T-cell (primary cell): ENCODE measurements at regions not wholly inside any gene's neighbourhood (a gene's known extent, or its start where the extent isn't known, plus 50 kb on each side); places are given as distances from the start of the nearest gene placed in this dataset.

ENCODE experiments used
- ATAC-seq, 4 experiments: fragments of 200-7000 bp in 3 of 4; fragments of 150-1000 bp in 1 of 4; cut with Tn5 transposase; replicated peaks in 1 of 4; 1 replicate in 3 of 4; 2 replicates in 1 of 4; pipeline ENCODE4 v1.10.0; 2021; ENCODE audit warnings: moderate library complexity in 3 of 4, mild to moderate bottlenecking in 2 of 4, moderate number of reproducible peaks in 1 of 4
- CTCF ChIA-PET, 2 donors: fragments of 300-600 bp; sonication (Branson Sonifier 250); formaldehyde crosslinking; loops; one replicate each; lab custom pipeline; 2022; ENCODE audit warnings: antibody characterized with exemption in 2 of 2; lab: Charles Lee
- POLR2A ChIA-PET, 2 donors: fragments of 300-600 bp; sonication (Branson Sonifier 250); formaldehyde crosslinking; loops; one replicate each; lab custom pipeline; 2022; ENCODE audit warnings: antibody characterized with exemption in 2 of 2; lab: Charles Lee
- DNase-seq, 35 experiments: peaks; one replicate each; pipeline versions ENCODE4 v3.0.0 to v3.0.0-alpha.2; 2013 to 2023
- H3K27ac ChIP-seq: one replicate; pipeline ENCODE4 v1.5.1; 2013; ENCODE audit warnings: low read length
- H3K27me3 ChIP-seq, 2 experiments: replicated peaks in 1 of 2; 1 replicate in 1 of 2; 2 replicates in 1 of 2; pipeline versions ENCODE4 v1.6.1 to v1.7.0; 2013; ENCODE audit warnings: low read length in 1 of 2, mixed read lengths in 1 of 2; ENCODE audit not compliant: control insufficient read depth in 2 of 2, insufficient read depth in 2 of 2; ENCODE audit errors: extremely low read depth in 1 of 2
- H3K36me3 ChIP-seq, 2 donors: 1 replicate in 1 of 2; 2 replicates in 1 of 2; pipeline versions ENCODE4 v1.6.1 to v1.7.0; 2013; ENCODE audit warnings: low read length in 1 of 2; ENCODE audit not compliant: control insufficient read depth in 2 of 2, insufficient read depth in 1 of 2; ENCODE audit errors: extremely low read depth in 1 of 2
- H3K4me1 ChIP-seq, 2 experiments: 1 replicate in 1 of 2; 2 replicates in 1 of 2; pipeline versions ENCODE4 v1.6.1 to v1.7.0; 2013; ENCODE audit warnings: low read length in 2 of 2, mixed read lengths in 1 of 2; ENCODE audit not compliant: insufficient read depth in 2 of 2, control insufficient read depth in 1 of 2; ENCODE audit errors: extremely low read depth in 1 of 2
- H3K4me3 ChIP-seq, 2 donors: 1 replicate in 1 of 2; 2 replicates in 1 of 2; pipeline versions ENCODE4 v1.5.1 to v1.7.0; 2013; ENCODE audit warnings: mild to moderate bottlenecking in 2 of 2, low read length in 1 of 2, moderate library complexity in 1 of 2; ENCODE audit not compliant: control insufficient read depth in 1 of 2; ENCODE audit errors: extremely low read depth in 1 of 2
- H3K9me3 ChIP-seq: 2 replicates; pipeline ENCODE4 v1.7.0; 2013
- H3K27ac Mint-ChIP-seq, 2 donors: one replicate each; pipeline ENCODE4 v1.8.0; 2020 to 2021; ENCODE audit warnings: mild to moderate bottlenecking in 2 of 2, mixed read lengths in 2 of 2
- H3K27me3 Mint-ChIP-seq, 2 donors: one replicate each; pipeline ENCODE4 v1.8.0; 2021 to 2022; ENCODE audit warnings: mixed read lengths in 2 of 2
- H3K36me3 Mint-ChIP-seq: one replicate; pipeline ENCODE4 v1.8.0; 2021; ENCODE audit warnings: mixed read lengths
- H3K4me1 Mint-ChIP-seq, 3 donors: one replicate each; pipeline ENCODE4 v1.8.0; 2020 to 2022; ENCODE audit warnings: mixed read lengths in 3 of 3, mild to moderate bottlenecking in 1 of 3
- H3K4me3 Mint-ChIP-seq, 3 donors: one replicate each; pipeline ENCODE4 v1.8.0; 2020 to 2022; ENCODE audit warnings: mild to moderate bottlenecking in 3 of 3, mixed read lengths in 3 of 3, moderate library complexity in 3 of 3
- H3K9me3 Mint-ChIP-seq, 3 donors: one replicate each; pipeline ENCODE4 v1.8.0; 2020 to 2022; ENCODE audit warnings: mixed read lengths in 3 of 3
- WGBS: methylation state at CpG from one replicate; pipeline ENCODE4 v1.1.5; 2013; ENCODE audit warnings: missing lambda C conversion rate; ENCODE audit not compliant: insufficient coverage; 5-methylcytosine and 5-hydroxymethylcytosine counted together

DNA sequence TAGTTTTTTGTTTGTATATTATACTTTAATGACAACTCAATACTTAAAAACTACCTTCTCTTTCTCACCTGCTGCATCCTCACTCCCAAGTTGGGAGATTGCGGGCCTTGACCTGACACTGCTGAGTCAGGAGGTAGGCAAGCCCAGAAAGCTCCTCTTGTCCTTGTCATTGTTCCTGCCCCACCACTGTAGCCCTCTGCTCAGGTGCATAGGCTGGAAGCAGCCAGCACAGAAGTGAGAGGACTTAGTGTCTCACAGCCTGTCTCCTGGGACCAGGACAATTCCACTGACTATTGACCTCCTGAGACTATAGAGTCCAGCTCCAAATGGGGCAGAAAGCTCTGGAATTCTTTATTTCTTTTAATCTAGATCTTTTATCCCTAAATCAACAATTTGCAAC, 123.5 kb upstream of the NDP start:
- Histone ChIP-seq H3K4me3 (no peak overlapping the region), H3K27ac (no peak overlapping the region), H3K27me3 (no peaks in the 10 kb centered on the region), H3K9me3 (no peaks in the 10 kb centered on the region), H3K36me3 (no peaks in the 10 kb centered on the region), H3K4me1 (no peaks in the 10 kb centered on the region)
- CTCF ChIA-PET: no interaction called here
- H3K4me1 Mint-ChIP-seq: no peaks in the 10 kb centered on the region
- no peaks in the 10 kb centered on the region for H3K9me3 Mint-ChIP-seq
- no peak for ATAC-seq
- POLR2A ChIA-PET: no interaction called here
- no peaks in the 10 kb centered on the region for H3K27me3 Mint-ChIP-seq
- no peak overlapping the region for H3K27ac Mint-ChIP-seq
- WGBS: no CpG with 5 or more reads among the region's 1 CpG
- H3K4me3 Mint-ChIP-seq: no peak overlapping the region
- no peak for DNase-seq
- H3K36me3 Mint-ChIP-seq: no peaks in the 10 kb centered on the region

DNA sequence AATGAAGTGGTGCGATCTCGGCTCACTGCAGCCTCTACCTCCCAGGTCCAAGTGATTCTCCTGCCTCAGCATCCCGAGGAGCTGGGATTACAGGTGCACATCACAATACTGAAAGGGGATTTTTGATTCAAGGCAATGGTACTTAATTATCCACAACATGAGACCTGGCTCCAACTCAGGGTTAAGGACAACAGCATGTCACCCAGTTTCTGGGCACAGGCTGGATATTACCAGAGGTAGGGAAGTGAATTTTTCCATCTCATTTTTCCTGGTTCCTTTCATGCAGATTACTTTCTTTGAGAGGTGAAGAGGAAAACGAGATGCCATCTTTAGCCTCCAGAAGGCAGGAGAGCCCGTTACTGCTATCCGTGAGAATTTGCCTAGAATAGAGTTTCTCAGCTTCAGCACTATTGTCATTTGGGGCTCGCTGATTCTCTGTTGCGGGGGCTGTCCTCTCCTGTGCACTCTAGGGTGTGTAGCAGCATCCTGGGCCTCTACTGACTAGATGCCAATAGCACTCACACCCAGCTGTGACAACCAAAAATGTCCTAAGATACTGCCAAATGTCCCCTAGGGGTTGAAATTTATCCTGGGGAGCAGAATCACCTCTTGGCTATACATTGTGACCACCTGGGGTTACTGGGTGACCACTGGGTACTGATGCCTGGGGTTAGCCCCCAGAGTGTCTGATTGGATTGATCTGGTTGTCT, 121.8 kb upstream of the NDP start:
- Histone ChIP-seq H3K9me3 (no peaks in the 10 kb centered on the region), H3K4me1 (no peaks in the 10 kb centered on the region), H3K27me3 (no peaks in the 10 kb centered on the region), H3K4me3 (no peak overlapping the region), H3K36me3 (no peaks in the 10 kb centered on the region), H3K27ac (no peak overlapping the region)
- H3K4me3 Mint-ChIP-seq: no peak overlapping the region
- no peak overlapping the region for H3K27ac Mint-ChIP-seq
- no CpG with 5 or more reads among the region's 8 CpGs for WGBS
- ATAC-seq (no peak), DNase-seq (no peak)
- ChIA-PET POLR2A (no interaction called here), CTCF (no interaction called here)
- no peaks in the 10 kb centered on the region for H3K36me3 Mint-ChIP-seq
- no peaks in the 10 kb centered on the region for H3K9me3 Mint-ChIP-seq
- H3K4me1 Mint-ChIP-seq: no peaks in the 10 kb centered on the region
- no peaks in the 10 kb centered on the region for H3K27me3 Mint-ChIP-seq

DNA sequence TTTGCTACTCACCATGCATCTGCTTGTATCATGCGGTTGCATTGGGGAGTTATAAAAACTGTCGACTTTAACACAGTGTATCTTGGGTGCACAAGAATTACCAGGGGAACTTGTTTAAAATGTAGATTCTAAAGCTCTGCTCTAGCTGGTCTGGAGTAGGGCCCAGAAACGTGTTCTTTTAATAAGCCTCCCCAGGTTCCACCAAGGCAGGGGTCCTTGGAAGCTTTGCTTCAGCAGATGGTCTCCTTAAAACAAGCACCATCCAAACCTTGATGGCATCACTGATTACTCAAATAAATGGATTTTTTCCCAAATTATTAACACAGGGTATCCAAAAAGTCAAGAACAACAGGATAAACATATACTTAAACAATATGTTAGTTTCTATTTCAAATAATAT, 120.2 kb upstream of the NDP start:
- Mint-ChIP-seq H3K27ac (no peak overlapping the region), H3K36me3 (no peaks in the 10 kb centered on the region), H3K4me1 (no peaks in the 10 kb centered on the region), H3K9me3 (no peaks in the 10 kb centered on the region), H3K4me3 (no peak overlapping the region), H3K27me3 (peaks cover 0 to 4% of the 10 kb centered on the region in 2 donors)
- no peaks in the 10 kb centered on the region for H3K27me3 ChIP-seq
- DNase-seq (no peak), ATAC-seq (no peak)
- no peak overlapping the region for H3K4me3 ChIP-seq
- CTCF ChIA-PET: no interaction called here
- H3K27ac ChIP-seq: no peak overlapping the region
- no peaks in the 10 kb centered on the region for H3K4me1 ChIP-seq
- no peaks in the 10 kb centered on the region for H3K36me3 ChIP-seq
- WGBS: no CpG with 5 or more reads among the region's 3 CpGs
- POLR2A ChIA-PET: no interaction called here
- no peaks in the 10 kb centered on the region for H3K9me3 ChIP-seq

- ChIA-PET POLR2A (no interaction called here), CTCF (no interaction called here)
- ATAC-seq (no peak), DNase-seq (no peak)
- Histone ChIP-seq H3K9me3 (no peaks in the 10 kb centered on the region), H3K4me3 (no peak overlapping the region), H3K27ac (no peak overlapping the region), H3K4me1 (no peaks in the 10 kb centered on the region), H3K36me3 (no peaks in the 10 kb centered on the region), H3K27me3 (no peaks in the 10 kb centered on the region)
- WGBS: no CpG with 5 or more reads among the region's 2 CpGs
- no peak overlapping the region for H3K27ac Mint-ChIP-seq
- H3K4me1 Mint-ChIP-seq: no peaks in the 10 kb centered on the region
- H3K36me3 Mint-ChIP-seq: no peaks in the 10 kb centered on the region
- H3K27me3 Mint-ChIP-seq: peaks cover 0 to 4% of the 10 kb centered on the region in 2 donors
- no peak overlapping the region for H3K4me3 Mint-ChIP-seq
- H3K9me3 Mint-ChIP-seq: no peaks in the 10 kb centered on the region
Observed at GRCh38 chrX:44092778-44093177, 119.6 kb upstream of the NDP start.

- WGBS: no CpG with 5 or more reads among the region's 6 CpGs
- CTCF ChIA-PET: interaction anchor here in 1 of 2 donors (0.5 kb wide), 1 partner anchor 8 kb away, joined by 5 read pairs; no protein-coding TSS in a partner anchor
- H3K4me3 Mint-ChIP-seq: no peak overlapping the region
- H3K4me3 ChIP-seq: no peak overlapping the region
- H3K4me1 ChIP-seq: no peaks in the 10 kb centered on the region
- no peaks in the 10 kb centered on the region for H3K9me3 ChIP-seq
- H3K27ac Mint-ChIP-seq: no peak overlapping the region
- no peaks in the 10 kb centered on the region for H3K9me3 Mint-ChIP-seq
- H3K4me1 Mint-ChIP-seq: no peaks in the 10 kb centered on the region
- no peaks in the 10 kb centered on the region for H3K36me3 ChIP-seq
- H3K27me3 Mint-ChIP-seq: peaks cover 0 to 9% of the 10 kb centered on the region in 2 donors
- ATAC-seq (no peak), DNase-seq (no peak)
- no peaks in the 10 kb centered on the region for H3K27me3 ChIP-seq
- no peaks in the 10 kb centered on the region for H3K36me3 Mint-ChIP-seq
- POLR2A ChIA-PET: interaction anchor here in 1 of 2 donors (0.5 kb wide), 1 partner anchor 53 kb away, joined by 6 read pairs; no protein-coding TSS in a partner anchor
- no peak overlapping the region for H3K27ac ChIP-seq
Observed at GRCh38 chrX:44088510-44089144, 115.4 kb upstream of the NDP start.

GRCh38 chrX:44085209-44085608, 112.0 kb upstream of the NDP start:
- no CpG with 5 or more reads among the region's 1 CpG for WGBS
- H3K4me1 ChIP-seq: no peaks in the 10 kb centered on the region

More at GRCh38 chrX:44085209-44085608, 112.0 kb upstream of the NDP start:
- Histone ChIP-seq H3K36me3 (no peaks in the 10 kb centered on the region), H3K4me3 (no peak overlapping the region), H3K27ac (no peak overlapping the region), H3K27me3 (no peaks in the 10 kb centered on the region), H3K9me3 (no peaks in the 10 kb centered on the region)
- POLR2A ChIA-PET: no interaction called here
- no peak overlapping the region for H3K27ac Mint-ChIP-seq
- no peak overlapping the region for H3K4me3 Mint-ChIP-seq
- no peak for ATAC-seq
- no peaks in the 10 kb centered on the region for H3K4me1 Mint-ChIP-seq
- no peaks in the 10 kb centered on the region for H3K36me3 Mint-ChIP-seq
- peaks cover 2 to 9% of the 10 kb centered on the region in 2 donors for H3K27me3 Mint-ChIP-seq
- no peaks in the 10 kb centered on the region for H3K9me3 Mint-ChIP-seq
- no peak for DNase-seq
- CTCF ChIA-PET: no interaction called here
